AG09319 (cell line): ENCODE measurements at regions not wholly inside any gene's neighbourhood (a gene's known extent, or its start where the extent isn't known, plus 50 kb on each side); places are given as distances from the start of the nearest gene placed in this dataset.
"Not testable (repeated sequence)": the region's sequence is repeated elsewhere in the genome, so short reads cannot be mapped to it uniquely, and the experiment has no call there.

ENCODE experiments used
- DNase-seq: peaks from one replicate; pipeline ENCODE4 v3.0.0-alpha.2; 2010; ENCODE audit warnings: low read depth; ENCODE audit errors: extremely low read depth
- CTCF ChIP-seq: IDR thresholded peaks from 2 replicates; pipeline ENCODE4 v1.5.1; 2011; ENCODE audit warnings: low read depth, mild to moderate bottlenecking, inconsistent platforms, low read length, moderate library complexity

- DNase-seq = no peak
- no peak for TF ChIP-seq CTCF
Observed at GRCh38 chr2:84055816-84056215, 403.3 kb downstream of the SUCLG1 start.

GRCh38 chr2:84054577-84054976 is 404.5 kb downstream of the SUCLG1 start:
- not testable (repeated sequence) for DNase-seq

GRCh38 chr2:84052913-84053312 is 406.2 kb downstream of the SUCLG1 start:
- no peak for TF ChIP-seq CTCF
- DNase-seq = no peak

- no peak for TF ChIP-seq CTCF
- DNase-seq = no peak
Observed at GRCh38 chr2:84052043-84052442, 407.0 kb downstream of the SUCLG1 start.

- DNase-seq = no peak
- TF ChIP-seq CTCF = no peak
Observed at GRCh38 chr2:84048964-84049363, 410.1 kb downstream of the SUCLG1 start.

GRCh38 chr2:84041506-84041905 is 417.6 kb downstream of the SUCLG1 start:
- TF ChIP-seq CTCF = no peak
- no peak for DNase-seq

- no peak for DNase-seq
- no peak for TF ChIP-seq CTCF
Observed at GRCh38 chr2:84040281-84040680, 418.8 kb downstream of the SUCLG1 start.

- DNase-seq = no peak
- no peak for TF ChIP-seq CTCF
Observed at GRCh38 chr2:84038866-84039265, 420.2 kb downstream of the SUCLG1 start.
